ENCODE measurements at regions not wholly inside any gene's neighbourhood (a gene's known extent, or its start where the extent isn't known, plus 50 kb on each side); places are given as distances from the start of the nearest gene placed in this dataset.

DNA sequence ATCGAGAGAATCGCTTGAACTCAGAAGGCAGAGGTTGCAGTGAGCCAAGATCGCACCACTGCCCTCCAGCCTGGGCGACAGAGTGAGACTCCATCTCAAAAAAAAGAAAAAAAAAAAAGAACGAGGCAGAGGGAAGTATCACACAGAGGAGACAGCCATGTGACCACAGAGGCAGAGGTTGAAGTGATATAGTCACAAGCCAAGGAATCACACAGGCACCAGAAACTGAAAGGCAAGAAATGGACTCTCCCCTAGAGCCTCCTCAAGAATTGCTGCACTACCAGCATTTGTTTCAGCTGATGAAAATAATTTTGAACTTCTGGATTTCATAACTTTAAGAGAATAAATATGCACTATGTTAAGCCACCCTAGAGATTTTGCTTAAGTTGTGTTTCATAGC is 459.6 kb downstream of the PTPRC start:
- H3K27me3 ChIP-seq: no peaks in the 10 kb centered on the region
- DNase-seq: no peak
- H3K36me3 ChIP-seq: no peaks in the 10 kb centered on the region
- TF ChIP-seq, protein P1, sequence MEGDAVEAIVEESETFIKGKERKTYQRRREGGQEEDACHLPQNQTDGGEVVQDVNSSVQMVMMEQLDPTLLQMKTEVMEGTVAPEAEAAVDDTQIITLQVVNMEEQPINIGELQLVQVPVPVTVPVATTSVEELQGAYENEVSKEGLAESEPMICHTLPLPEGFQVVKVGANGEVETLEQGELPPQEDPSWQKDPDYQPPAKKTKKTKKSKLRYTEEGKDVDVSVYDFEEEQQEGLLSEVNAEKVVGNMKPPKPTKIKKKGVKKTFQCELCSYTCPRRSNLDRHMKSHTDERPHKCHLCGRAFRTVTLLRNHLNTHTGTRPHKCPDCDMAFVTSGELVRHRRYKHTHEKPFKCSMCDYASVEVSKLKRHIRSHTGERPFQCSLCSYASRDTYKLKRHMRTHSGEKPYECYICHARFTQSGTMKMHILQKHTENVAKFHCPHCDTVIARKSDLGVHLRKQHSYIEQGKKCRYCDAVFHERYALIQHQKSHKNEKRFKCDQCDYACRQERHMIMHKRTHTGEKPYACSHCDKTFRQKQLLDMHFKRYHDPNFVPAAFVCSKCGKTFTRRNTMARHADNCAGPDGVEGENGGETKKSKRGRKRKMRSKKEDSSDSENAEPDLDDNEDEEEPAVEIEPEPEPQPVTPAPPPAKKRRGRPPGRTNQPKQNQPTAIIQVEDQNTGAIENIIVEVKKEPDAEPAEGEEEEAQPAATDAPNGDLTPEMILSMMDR (IDR thresholded peaks at IDR 0.05; ENCODE audit: low read depth, low read length): no peak
- no peak overlapping the region for H3K4me3 ChIP-seq (ENCODE audit: low read depth, low read length)
- H3K4me1 ChIP-seq: no peaks in the 10 kb centered on the region
- H3K9me3 ChIP-seq: no peaks in the 10 kb centered on the region; the same call in 1 of the 2 replicates

DNA sequence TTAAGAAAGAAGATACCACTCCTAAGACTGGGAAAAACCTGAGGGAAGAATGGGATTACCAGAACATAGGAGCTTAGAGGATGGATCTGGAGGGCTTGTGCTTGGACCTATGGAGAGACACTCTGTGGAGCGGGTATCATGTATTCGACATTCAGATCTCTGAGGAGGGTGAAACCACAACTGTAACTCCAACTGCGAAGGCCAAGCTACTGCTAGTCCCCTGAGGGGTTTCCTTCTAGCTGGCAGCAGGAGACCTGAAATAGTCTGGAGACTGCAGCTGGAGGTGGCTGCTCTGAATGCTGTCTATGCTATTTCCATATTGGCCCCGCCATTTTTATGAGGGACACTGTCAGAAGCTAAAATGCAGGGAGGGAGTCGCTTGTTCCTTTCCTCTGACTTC is 462.3 kb downstream of the PTPRC start:
- no peak for DNase-seq
- Histone ChIP-seq H3K4me1 (no peaks in the 10 kb centered on the region), H3K9me3 (no peaks in the 10 kb centered on the region; the same call in 1 of the 2 replicates), H3K4me3 (ENCODE audit: low read depth, low read length) (no peak overlapping the region), H3K27me3 (no peaks in the 10 kb centered on the region), H3K36me3 (no peaks in the 10 kb centered on the region)
- TF ChIP-seq, protein P1 (IDR thresholded peaks at IDR 0.05; ENCODE audit: low read depth, low read length): no peak

DNA sequence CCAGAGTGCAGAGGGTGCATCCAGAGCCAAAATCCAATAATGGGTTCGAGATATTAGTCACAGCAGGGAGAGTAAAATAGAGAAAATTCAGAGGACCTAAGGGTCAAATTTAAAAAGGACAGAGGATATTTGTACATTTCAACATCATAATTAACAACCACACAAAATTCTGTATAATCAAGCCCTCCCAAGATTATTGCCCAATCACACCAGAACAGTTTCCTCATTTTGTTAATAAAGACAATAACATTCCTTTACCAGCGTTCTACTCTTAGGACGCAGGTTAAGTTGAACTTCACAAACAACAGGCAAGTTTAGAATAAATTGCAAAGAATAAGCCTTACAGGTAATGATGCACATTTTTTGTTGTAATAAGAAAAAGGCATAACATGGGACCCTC is 462.8 kb downstream of the PTPRC start:
- DNase-seq: no peak
- TF ChIP-seq, protein P1 (IDR thresholded peaks at IDR 0.05; ENCODE audit: low read depth, low read length): no peak
- Histone ChIP-seq H3K4me1 (no peaks in the 10 kb centered on the region), H3K27me3 (no peaks in the 10 kb centered on the region), H3K9me3 (no peaks in the 10 kb centered on the region; the same call in 1 of the 2 replicates), H3K4me3 (ENCODE audit: low read depth, low read length) (no peak overlapping the region), H3K36me3 (no peaks in the 10 kb centered on the region)

DNA sequence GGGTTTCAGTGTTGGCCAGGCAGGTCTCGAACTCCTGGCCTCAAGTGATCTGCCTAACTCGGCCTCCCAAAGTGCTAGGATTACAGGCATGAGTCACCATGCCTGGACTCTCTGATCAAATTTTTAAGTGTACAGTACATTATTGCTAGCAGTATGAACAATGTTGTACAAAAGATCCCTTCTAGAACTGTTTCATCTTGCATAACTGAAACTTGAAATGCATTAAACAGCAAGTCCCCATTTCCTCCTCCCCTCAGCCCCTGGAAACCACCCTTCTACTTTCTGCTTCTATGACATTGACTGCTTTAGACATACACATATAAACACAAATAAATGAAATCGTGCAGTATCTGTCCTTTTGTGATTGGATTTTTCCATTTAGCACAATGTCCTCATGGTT is 463.4 kb downstream of the PTPRC start:
- no peaks in the 10 kb centered on the region; the same call in 1 of the 2 replicates for H3K9me3 ChIP-seq
- TF ChIP-seq, protein P1 (IDR thresholded peaks at IDR 0.05; ENCODE audit: low read depth, low read length): no peak
- DNase-seq: no peak
- no peaks in the 10 kb centered on the region for H3K27me3 ChIP-seq
- H3K36me3 ChIP-seq: no peaks in the 10 kb centered on the region
- no peaks in the 10 kb centered on the region for H3K4me1 ChIP-seq
- H3K4me3 ChIP-seq (ENCODE audit: low read depth, low read length): no peak overlapping the region

DNA sequence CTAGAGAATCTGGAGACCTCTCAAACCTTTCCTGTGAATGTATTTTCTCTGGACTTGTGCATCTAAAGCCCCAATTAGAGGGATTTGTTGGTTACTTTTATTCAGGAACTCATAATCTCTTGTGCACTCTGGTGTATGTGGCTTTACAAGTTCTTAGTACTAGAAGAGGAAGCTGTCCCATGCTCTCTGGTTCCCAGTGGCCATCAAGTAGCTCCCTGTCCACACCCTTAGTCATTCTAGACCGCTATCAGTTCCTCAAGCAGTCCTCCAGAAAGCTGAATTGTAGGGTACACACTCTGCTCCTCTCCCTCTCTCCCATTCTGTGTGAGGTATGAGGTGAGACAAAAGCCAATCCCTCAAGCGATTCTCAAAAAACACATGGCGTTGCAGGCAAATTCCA is 470.3 kb downstream of the PTPRC start:
- no peak overlapping the region for H3K4me3 ChIP-seq (ENCODE audit: low read depth, low read length)
- no peaks in the 10 kb centered on the region for H3K9me3 ChIP-seq
- no peaks in the 10 kb centered on the region for H3K36me3 ChIP-seq
- no peaks in the 10 kb centered on the region for H3K27me3 ChIP-seq
- no peak for DNase-seq
- 0 out of 2 replicates have a peak, but pooled peaks cover 4% of the 10 kb centered on the region for H3K4me1 ChIP-seq
- TF ChIP-seq, protein P1 (IDR thresholded peaks at IDR 0.05; ENCODE audit: low read depth, low read length): no peak

DNA sequence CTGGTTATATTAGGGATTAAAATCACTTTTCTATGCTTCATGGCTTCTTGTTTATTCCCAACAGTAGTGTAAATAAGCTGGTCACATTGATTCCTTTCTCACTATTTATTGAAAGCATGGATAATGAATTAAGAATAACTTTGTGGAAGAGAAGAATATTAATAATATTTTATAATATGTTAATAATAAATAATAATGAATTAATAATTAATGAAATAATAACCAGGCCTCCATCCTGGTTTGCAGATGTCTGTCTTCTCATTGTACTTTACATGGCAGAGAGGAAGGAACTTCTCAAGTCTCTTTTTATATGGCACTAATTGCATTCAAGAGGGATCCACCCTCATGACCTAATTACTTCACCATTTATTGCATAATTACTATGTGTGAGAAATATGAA is 473.5 kb downstream of the PTPRC start:
- no peak overlapping the region for H3K4me3 ChIP-seq (ENCODE audit: low read depth, low read length)
- TF ChIP-seq, protein P1 (IDR thresholded peaks at IDR 0.05; ENCODE audit: low read depth, low read length): no peak
- no peaks in the 10 kb centered on the region for H3K9me3 ChIP-seq
- no peaks in the 10 kb centered on the region for H3K36me3 ChIP-seq
- no peak for DNase-seq
- 0 out of 2 replicates have a peak, but pooled peaks cover 4% of the 10 kb centered on the region for H3K4me1 ChIP-seq
- no peaks in the 10 kb centered on the region for H3K27me3 ChIP-seq

Measured in BE2C (cell line).